ENCODE measurements at regions not wholly inside any gene's neighbourhood (a gene's known extent, or its start where the extent isn't known, plus 50 kb on each side); places are given as distances from the start of the nearest gene placed in this dataset.
"Not testable (repeated sequence)": the region's sequence is repeated elsewhere in the genome, so short reads cannot be mapped to it uniquely, and the experiment has no call there.

GRCh38 chr7:93813514-93813913 is 77.0 kb downstream of the TFPI2 start:
- H3K4me3 ChIP-seq: no peak overlapping the region
- no peak for TF ChIP-seq CTCF (IDR thresholded peaks at IDR 0.05)

GRCh38 chr7:93812061-93812460 is 78.5 kb downstream of the TFPI2 start:
- no peak overlapping the region for H3K4me3 ChIP-seq
- no peak for DNase-seq (ENCODE audit: low spot score)
- TF ChIP-seq CTCF (IDR thresholded peaks at IDR 0.05): no peak
- no peak overlapping the region for H3K27ac ChIP-seq

More at GRCh38 chr7:93813514-93813913, 77.0 kb downstream of the TFPI2 start:
- H3K27ac ChIP-seq: no peak overlapping the region
- DNase-seq (ENCODE audit: low spot score): no peak

DNA sequence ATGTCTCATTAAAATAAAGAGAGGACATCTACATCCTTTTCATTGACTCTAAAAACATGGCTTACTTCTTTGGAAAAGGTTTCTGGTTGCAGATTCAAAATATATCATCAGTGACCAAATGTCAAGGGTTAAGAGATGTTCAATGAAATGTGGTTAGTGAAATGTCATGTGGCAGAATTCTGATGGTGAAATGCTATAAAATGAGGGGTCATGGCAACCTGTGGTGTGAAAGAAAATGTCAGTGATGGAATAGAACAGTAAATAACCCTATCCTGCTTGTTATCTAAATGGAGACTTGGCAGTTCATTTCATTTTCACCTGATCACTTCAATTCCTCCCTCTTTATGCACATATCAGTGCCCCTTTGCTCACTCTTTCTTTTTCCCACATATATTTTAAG is 79.4 kb downstream of the TFPI2 start:
- Histone ChIP-seq H3K27ac (no peak overlapping the region), H3K4me3 (no peak overlapping the region)
- TF ChIP-seq CTCF (IDR thresholded peaks at IDR 0.05): no peak
- no peak for DNase-seq (ENCODE audit: low spot score)

GRCh38 chr7:93810561-93810960 is 80.0 kb downstream of the TFPI2 start:
- no peak for DNase-seq (ENCODE audit: low spot score)
- no peak overlapping the region for H3K27ac ChIP-seq
- no peak for TF ChIP-seq CTCF (IDR thresholded peaks at IDR 0.05)
- H3K4me3 ChIP-seq: no peak overlapping the region

DNA sequence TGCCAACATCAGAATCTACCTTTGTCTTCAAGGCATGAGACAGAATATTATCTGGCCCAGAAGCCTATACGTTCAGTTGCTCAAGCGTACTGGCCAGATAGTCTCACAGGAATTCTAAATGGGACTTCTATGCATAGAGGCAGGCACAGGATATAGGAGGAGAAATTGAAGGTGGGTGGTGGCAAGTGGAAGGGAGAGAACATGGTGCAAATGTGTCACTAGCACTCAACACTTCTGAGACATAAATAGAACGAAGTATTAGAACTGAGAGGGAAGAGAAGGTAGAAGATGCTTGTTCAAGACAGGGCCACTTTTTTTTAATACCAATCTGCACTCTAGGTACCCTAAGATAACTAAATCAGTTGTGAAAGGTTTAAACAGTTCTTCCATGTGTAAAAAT is 85.8 kb downstream of the TFPI2 start:
- no peak for DNase-seq (ENCODE audit: low spot score)
- Histone ChIP-seq H3K27ac (no peak overlapping the region), H3K4me3 (no peak overlapping the region)
- TF ChIP-seq CTCF (IDR thresholded peaks at IDR 0.05): no peak

GRCh38 chr7:93799750-93800357 is 90.7 kb downstream of the TFPI2 start:
- TF ChIP-seq CTCF (IDR thresholded peaks at IDR 0.05): peak; percentile 42
- H3K27ac ChIP-seq: no peak overlapping the region
- DNase-seq (ENCODE audit: low spot score): no peak
- H3K4me3 ChIP-seq: no peak overlapping the region

- not testable (repeated sequence) for H3K4me3 ChIP-seq; DNase-seq (ENCODE audit: low spot score); H3K27ac ChIP-seq
These were observed 97.4 kb downstream of the TFPI2 start for GRCh38 chr7:93793084-93793697.
